Activated T-cell treated with anti-CD3 and anti-CD28 coated beads, Interleukin-2, amount 50 U/mL, for 24 hours (primary cell): ENCODE measurements at regions not wholly inside any gene's neighbourhood (a gene's known extent, or its start where the extent isn't known, plus 50 kb on each side); places are given as distances from the start of the nearest gene placed in this dataset.

Experiments used
- DNase-seq: peaks from one replicate; pipeline ENCODE4 v3.0.0-alpha.2; 2020
- H3K27ac Mint-ChIP-seq: 2 replicates; pipeline ENCODE4 v1.8.0; 2020; ENCODE audit warnings: mild to moderate bottlenecking, mixed read lengths
- H3K27me3 Mint-ChIP-seq: 2 replicates; pipeline ENCODE4 v1.8.0; 2020; ENCODE audit warnings: mixed read lengths
- H3K36me3 Mint-ChIP-seq: 2 replicates; pipeline ENCODE4 v1.8.0; 2020; ENCODE audit warnings: low read depth, mixed read lengths
- H3K4me1 Mint-ChIP-seq: 2 replicates; pipeline ENCODE4 v1.8.0; 2020; ENCODE audit warnings: low read depth, mixed read lengths
- H3K4me3 Mint-ChIP-seq: 2 replicates; pipeline ENCODE4 v1.8.0; 2020; ENCODE audit warnings: mild to moderate bottlenecking, moderate library complexity, mixed read lengths
- H3K9me3 Mint-ChIP-seq: 2 replicates; pipeline ENCODE4 v1.8.0; 2020; ENCODE audit warnings: mixed read lengths

DNA sequence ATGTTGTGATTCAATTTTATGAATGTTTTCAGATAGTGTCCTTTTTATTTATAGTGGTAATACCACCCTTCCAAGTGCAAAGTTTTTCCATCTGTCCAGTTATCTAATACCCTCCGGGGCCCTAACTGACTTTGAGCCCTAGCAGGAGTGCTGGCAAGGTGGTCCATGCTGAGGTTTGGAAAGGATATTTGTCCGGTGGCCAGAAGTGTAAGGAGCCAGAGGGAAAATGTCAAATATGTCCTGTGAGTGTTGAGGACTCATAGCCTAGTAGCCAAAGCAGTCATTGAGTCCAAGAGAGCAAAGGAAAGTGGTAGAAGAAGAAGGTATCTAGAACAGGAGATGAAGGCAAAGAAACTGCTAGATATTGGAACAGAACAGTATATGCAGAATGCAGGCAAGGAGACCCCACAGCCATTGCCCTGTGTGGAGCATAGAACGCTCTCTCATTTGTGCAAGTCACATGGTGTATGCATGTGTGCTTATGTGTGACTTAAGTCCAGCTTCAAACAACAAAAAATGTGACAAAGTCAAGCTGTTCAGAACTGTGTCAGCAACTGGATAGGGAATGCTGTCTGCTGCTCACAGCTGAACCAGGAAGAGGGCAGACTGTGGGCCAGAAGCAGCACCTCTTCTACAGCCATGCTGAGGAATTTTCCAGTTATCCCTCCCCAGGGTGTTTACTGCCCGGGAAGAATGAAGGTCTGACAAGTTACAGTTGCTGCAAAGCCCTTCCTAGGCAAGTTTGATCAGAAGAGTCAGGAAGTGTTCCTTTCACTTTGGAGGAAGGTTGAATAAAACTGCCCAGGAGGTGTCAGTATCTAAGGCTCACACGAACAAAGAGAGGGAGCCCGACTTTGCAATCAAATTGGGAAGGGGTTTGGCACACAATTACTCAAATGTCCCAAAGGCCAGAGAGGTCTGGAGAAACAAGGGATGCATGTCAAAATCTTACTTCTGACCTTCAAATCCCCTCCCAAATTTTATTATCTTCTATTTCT is 463.3 kb upstream of the DMAC1 start:
- H3K27ac Mint-ChIP-seq: no peak overlapping the region
- no peaks in the 10 kb centered on the region for H3K4me1 Mint-ChIP-seq
- no peak for DNase-seq
- no peaks in the 10 kb centered on the region for H3K36me3 Mint-ChIP-seq
- no peak overlapping the region for H3K4me3 Mint-ChIP-seq
- H3K27me3 Mint-ChIP-seq: peaks cover 2% of the 10 kb centered on the region
- H3K9me3 Mint-ChIP-seq: no peaks in the 10 kb centered on the region

DNA sequence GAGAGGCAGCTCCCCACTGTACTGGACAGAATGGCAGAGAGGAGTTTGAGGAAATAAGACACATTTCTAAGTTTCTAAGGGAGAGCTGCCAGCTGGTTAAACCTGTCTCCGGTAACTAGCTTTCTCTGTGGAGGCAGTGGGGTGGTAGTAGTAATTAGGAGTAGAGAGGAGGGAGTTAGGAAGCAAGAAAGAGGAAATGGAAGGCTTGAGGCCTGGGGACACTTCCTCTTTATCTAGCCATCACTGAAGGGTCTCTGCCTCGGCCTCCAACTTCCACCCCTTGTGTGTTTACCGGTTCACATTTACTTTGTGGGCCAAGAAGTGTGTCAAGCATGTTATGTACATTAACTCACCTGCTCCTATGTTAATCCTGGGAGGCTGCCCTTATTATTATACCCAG is 462.2 kb upstream of the DMAC1 start:
- Mint-ChIP-seq H3K9me3 (no peaks in the 10 kb centered on the region), H3K36me3 (no peaks in the 10 kb centered on the region), H3K27me3 (peaks cover 2% of the 10 kb centered on the region), H3K4me1 (no peaks in the 10 kb centered on the region), H3K4me3 (no peak overlapping the region), H3K27ac (no peak overlapping the region)
- no peak for DNase-seq

DNA sequence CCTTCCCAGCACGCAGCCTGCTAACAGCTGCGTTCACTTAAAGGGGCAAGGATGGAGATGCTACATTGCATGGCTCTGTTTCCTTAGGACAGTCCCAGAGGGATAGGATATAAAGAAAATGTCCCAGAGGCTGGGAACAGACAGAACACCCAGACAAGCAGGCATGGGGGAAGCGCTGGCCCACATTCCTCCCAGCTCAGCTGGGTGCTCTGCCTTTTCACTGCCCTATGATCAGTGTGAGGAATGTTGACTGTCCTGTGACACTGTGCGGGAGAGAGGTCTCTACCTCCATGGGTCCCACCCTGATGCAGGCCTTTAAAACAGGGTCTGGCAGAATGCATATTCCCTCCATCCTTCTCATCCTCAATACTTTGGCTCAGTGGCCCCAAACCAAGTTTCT is 459.4 kb upstream of the DMAC1 start:
- no peak overlapping the region for H3K4me3 Mint-ChIP-seq
- H3K4me1 Mint-ChIP-seq: no peaks in the 10 kb centered on the region
- H3K27ac Mint-ChIP-seq: no peak overlapping the region
- DNase-seq: no peak
- no peaks in the 10 kb centered on the region for H3K36me3 Mint-ChIP-seq
- no peaks in the 10 kb centered on the region for H3K9me3 Mint-ChIP-seq
- H3K27me3 Mint-ChIP-seq: peaks cover 4% of the 10 kb centered on the region

DNA sequence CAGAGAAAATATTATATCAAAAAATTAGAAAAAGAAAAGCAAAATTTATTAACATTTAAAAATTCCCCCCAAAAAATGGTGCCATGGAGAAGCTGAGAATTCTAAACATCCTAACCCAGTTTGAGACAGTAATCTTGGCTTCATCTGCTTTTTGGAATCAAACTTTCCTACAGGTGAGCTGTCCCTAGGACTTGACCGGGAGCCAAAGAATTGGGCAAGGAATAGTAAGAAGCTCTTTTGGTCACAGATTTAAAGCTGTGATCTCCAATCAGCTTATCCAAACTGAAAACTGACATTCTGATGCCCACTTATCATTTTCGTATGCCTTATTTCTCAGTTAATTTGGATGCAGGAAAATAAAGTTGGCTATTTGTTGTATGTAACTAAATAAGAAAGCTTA is 457.3 kb upstream of the DMAC1 start:
- Mint-ChIP-seq H3K4me3 (no peak overlapping the region), H3K27me3 (peaks cover 4% of the 10 kb centered on the region), H3K4me1 (no peaks in the 10 kb centered on the region), H3K36me3 (no peaks in the 10 kb centered on the region), H3K27ac (no peak overlapping the region), H3K9me3 (no peaks in the 10 kb centered on the region)
- no peak for DNase-seq

DNA sequence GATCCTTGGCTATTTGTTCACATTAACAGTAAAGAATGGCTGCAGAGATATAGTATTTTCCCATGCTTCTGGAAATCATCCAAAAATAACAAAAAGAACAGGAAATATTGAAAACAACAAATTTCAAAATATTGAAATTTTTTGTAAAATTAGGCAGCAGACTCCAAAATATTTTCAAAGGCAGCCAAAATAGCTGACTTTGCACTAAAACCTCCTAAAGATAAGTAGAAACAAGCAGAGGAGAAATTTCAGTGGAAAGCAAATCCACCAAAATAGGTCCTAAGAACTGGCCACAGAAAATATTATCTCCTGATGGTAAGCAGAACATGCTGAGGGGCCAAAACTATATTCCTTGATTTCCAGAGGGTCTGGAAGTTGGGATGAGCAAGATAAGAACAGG is 456.3 kb upstream of the DMAC1 start:
- H3K4me1 Mint-ChIP-seq: no peaks in the 10 kb centered on the region
- no peak for DNase-seq
- peaks cover 4% of the 10 kb centered on the region for H3K27me3 Mint-ChIP-seq
- H3K27ac Mint-ChIP-seq: no peak overlapping the region
- no peaks in the 10 kb centered on the region for H3K9me3 Mint-ChIP-seq
- no peaks in the 10 kb centered on the region for H3K36me3 Mint-ChIP-seq
- H3K4me3 Mint-ChIP-seq: no peak overlapping the region

DNA sequence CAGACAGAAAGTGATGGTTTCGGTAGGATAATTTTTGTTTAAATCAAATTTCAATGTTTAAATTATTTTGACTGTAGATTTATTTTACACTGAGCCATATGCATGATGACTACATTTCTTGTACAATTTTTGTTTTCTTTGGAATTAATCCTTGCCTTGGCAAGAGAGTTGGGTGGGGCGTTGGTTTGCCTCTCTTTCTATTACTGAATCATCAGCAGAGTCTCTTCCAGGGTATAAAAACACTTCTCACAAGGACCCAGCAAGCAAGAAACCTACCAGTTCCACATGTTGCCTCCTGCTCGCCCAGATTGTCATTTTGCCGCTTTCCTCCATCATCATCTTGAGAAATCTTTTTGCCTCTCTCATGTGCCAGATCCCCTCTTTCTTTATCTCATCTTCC is 455.0 kb upstream of the DMAC1 start:
- H3K27me3 Mint-ChIP-seq: peaks cover 4% of the 10 kb centered on the region
- no peak overlapping the region for H3K4me3 Mint-ChIP-seq
- no peaks in the 10 kb centered on the region for H3K4me1 Mint-ChIP-seq
- DNase-seq: no peak
- H3K9me3 Mint-ChIP-seq: no peaks in the 10 kb centered on the region
- no peaks in the 10 kb centered on the region for H3K36me3 Mint-ChIP-seq
- H3K27ac Mint-ChIP-seq: no peak overlapping the region

DNA sequence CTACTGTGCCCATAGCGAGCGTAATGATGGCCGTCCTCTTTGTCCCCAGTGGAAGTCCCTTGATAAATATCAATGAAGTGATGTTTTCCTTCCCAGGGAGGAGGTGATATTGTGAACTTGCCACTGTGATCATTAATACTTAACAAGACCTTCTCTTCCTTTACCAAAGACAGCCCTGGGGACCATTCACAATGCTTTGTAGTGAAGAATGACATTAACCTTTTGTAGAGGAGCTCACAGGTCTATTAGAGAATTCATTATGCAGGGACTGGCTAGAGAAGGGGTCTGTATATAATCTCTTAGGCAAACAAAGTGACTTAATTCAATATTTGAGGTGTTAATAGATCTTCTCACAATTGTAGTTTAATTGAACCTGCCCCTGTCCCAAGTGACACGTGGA is 452.9 kb upstream of the DMAC1 start:
- Mint-ChIP-seq H3K27ac (no peak overlapping the region), H3K36me3 (no peaks in the 10 kb centered on the region), H3K4me3 (no peak overlapping the region), H3K4me1 (no peaks in the 10 kb centered on the region), H3K27me3 (peaks cover 9% of the 10 kb centered on the region), H3K9me3 (no peaks in the 10 kb centered on the region)
- DNase-seq: no peak

DNA sequence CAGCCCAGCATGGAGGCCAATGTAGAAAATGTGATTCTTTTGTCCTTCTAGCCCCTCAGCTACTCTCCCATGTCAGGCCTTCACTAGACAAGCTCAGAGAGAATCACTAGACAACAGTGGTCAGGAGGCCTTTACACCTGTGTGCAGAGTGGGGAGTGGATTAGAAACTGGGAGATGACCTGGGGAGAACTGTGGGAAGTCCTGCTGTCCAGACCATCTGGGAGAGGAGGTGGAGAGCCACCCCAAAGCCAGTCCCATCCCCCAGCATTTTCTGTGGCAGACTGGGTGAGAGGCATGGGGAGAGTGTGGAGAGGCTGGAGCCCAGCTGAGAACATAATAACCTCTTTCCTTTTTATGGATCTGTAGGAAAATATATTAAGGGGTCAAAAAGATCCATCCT is 452.0 kb upstream of the DMAC1 start:
- DNase-seq: no peak
- Mint-ChIP-seq H3K4me1 (no peaks in the 10 kb centered on the region), H3K27ac (no peak overlapping the region), H3K36me3 (no peaks in the 10 kb centered on the region), H3K9me3 (no peaks in the 10 kb centered on the region), H3K27me3 (peaks cover 9% of the 10 kb centered on the region), H3K4me3 (no peak overlapping the region)

DNA sequence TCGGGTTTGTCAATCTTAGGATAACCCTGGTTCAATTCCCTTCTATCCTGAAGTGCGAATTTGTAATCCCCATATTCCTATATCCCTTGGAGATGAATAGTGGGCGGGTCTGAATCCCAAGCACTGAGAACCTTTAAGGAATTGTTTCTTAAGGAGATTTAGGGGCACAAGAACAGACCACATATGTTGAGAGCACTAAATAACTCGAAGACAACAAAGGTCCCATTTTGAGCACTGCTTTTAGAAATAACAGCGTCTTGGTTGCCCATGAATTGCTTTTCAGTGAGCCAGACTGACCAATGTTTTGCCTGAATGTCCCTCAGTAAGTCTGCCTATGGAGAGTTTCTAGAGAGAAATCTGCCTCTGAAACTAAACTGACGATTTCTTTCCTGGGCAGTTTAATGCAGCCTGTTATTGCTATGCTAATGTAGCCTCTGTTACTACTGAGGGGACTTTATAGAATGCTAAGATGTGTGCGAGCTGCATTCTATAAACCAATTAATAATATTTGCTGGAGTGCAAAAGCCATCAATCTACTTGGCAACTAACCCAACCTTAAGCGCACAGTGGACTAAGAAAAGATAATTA is 445.0 kb upstream of the DMAC1 start:
- Mint-ChIP-seq H3K4me3 (no peak overlapping the region), H3K4me1 (no peaks in the 10 kb centered on the region), H3K36me3 (no peaks in the 10 kb centered on the region), H3K9me3 (no peaks in the 10 kb centered on the region), H3K27me3 (peaks cover 6% of the 10 kb centered on the region), H3K27ac (no peak overlapping the region)
- DNase-seq: no peak

DNA sequence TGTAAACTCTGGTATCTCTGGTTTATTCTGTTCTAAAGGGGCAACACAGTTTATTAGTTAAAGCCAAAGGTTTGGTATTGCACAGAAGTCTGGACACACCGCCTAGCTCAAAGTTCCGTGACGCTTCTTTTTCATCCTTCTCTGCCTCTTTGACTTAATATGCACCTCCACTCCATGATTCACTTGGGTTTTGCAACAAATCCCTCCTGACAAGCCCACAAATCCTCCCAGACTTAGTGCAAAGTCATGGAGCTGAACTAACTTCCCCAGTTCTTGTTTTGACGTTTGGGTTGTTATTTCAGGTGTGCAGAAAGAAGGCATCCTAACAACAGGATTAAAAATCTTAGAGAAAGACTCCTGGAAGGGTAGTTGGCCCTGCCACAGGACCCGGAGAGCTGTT is 441.6 kb upstream of the DMAC1 start:
- Mint-ChIP-seq H3K4me3 (no peak overlapping the region), H3K27me3 (no peaks in the 10 kb centered on the region), H3K36me3 (no peaks in the 10 kb centered on the region)

DNA sequence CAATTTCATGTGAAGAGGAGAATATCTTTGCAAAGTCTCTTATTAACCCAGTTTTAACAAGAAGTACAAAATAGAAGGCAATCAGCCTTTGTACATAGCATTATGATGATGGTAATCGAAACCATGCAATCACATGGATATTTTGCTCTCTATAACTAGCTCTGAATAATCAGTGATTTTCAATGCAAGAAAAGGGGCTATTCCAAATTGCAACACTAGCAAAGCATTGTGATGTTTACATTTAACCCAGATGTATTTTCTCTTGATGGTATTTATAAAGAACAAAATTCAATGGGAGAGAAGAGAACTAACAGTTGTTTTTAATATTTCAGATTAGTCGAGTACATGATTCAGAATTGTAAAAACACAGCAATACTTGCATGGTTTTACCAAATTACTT is 437.5 kb upstream of the DMAC1 start:
- Mint-ChIP-seq H3K27ac (no peak overlapping the region), H3K4me1 (no peaks in the 10 kb centered on the region), H3K36me3 (no peaks in the 10 kb centered on the region), H3K9me3 (no peaks in the 10 kb centered on the region), H3K27me3 (no peaks in the 10 kb centered on the region), H3K4me3 (no peak overlapping the region)
- DNase-seq: no peak

More for the DNA sequence above, 441.6 kb upstream of the DMAC1 start:
- Mint-ChIP-seq H3K27ac (no peak overlapping the region), H3K9me3 (no peaks in the 10 kb centered on the region), H3K4me1 (no peaks in the 10 kb centered on the region)
- DNase-seq: no peak

DNA sequence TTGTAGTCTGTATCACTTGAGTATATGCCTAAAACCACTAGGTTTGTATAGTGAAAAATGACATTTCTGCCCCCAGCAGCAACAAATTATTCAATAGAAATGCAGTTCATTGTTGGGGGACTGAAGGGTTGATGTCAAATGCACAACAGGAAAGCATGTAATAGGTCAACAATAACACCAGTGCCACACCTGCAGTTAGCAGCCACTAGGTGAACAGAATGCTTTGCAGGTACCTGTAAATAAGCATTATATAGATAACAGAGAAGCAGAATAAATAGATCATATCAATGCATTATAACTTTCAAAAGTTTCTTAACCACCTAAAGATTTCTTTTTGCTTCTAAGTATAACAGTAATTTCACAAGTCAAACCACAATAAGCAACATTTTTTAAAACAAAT is 435.9 kb upstream of the DMAC1 start:
- Mint-ChIP-seq H3K27ac (no peak overlapping the region), H3K4me1 (no peaks in the 10 kb centered on the region)

DNA sequence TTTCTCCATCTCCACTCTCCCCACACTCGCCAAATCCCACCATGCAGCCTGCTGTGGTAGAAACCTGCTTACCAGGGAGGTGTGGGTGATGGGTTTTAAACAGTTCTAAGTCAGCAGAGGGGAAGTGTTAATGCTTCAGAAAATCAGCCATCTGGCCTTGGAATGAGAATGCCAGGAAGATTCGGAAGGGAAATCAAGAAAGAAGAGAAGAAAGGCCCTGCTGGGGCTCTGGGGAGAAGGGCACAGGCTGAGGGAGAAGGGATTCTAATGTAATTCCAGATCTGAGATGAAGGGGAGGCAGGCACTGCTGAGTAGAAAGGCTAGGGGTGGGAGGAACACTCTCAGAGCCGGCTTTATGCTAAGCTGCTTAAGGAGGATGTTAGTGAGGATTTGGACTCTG is 434.7 kb upstream of the DMAC1 start:
- Mint-ChIP-seq H3K27ac (no peak overlapping the region), H3K36me3 (no peaks in the 10 kb centered on the region), H3K9me3 (no peaks in the 10 kb centered on the region), H3K4me1 (no peaks in the 10 kb centered on the region), H3K27me3 (no peaks in the 10 kb centered on the region), H3K4me3 (no peak overlapping the region)
- no peak for DNase-seq

More for the DNA sequence above, 435.9 kb upstream of the DMAC1 start:
- no peaks in the 10 kb centered on the region for H3K27me3 Mint-ChIP-seq
- DNase-seq: no peak
- H3K4me3 Mint-ChIP-seq: no peak overlapping the region
- H3K36me3 Mint-ChIP-seq: no peaks in the 10 kb centered on the region
- H3K9me3 Mint-ChIP-seq: no peaks in the 10 kb centered on the region

DNA sequence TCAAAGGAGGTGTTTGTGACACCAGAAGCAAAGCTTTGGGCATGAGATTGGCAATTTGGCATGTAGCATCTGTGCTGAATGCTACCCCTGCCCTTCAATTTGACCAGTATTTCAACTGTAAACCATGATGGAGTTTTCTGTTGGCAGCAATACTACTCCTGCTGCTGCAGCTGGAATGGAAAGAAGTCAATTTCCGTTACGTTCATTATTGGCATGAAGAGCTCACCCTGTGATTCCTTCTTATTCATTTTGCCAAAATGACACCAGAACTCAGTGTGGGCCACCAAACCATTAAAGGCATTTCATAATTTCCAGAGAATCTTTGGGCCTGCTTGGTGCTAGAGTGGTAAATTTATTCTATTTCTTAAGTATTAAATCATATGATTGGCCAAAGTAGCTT is 433.1 kb upstream of the DMAC1 start:
- DNase-seq: no peak
- H3K27me3 Mint-ChIP-seq: no peaks in the 10 kb centered on the region

DNA sequence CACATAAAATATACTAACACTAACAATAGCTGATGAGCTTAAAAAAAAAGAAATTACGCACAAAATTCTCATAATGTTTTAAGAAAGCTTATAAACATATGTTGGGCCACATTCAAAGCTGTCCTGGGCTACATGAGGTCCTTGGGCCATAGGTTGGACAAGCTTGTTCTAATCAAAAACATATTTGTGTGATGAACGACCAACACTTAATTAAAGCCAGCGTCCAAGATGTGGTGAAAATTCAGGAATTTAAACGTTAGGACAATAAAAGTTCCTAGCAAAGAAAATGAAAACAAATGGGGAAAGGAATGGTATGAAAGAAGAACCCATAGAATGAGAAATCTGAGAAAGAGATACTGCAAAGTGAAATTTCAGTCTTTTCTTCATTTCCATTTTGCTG is 429.6 kb upstream of the DMAC1 start:
- Mint-ChIP-seq H3K9me3 (no peaks in the 10 kb centered on the region), H3K27ac (no peak overlapping the region), H3K27me3 (no peaks in the 10 kb centered on the region), H3K4me1 (no peaks in the 10 kb centered on the region), H3K4me3 (no peak overlapping the region), H3K36me3 (no peaks in the 10 kb centered on the region)
- DNase-seq: no peak

More for the DNA sequence above, 433.1 kb upstream of the DMAC1 start:
- H3K4me3 Mint-ChIP-seq: no peak overlapping the region
- H3K9me3 Mint-ChIP-seq: no peaks in the 10 kb centered on the region
- no peak overlapping the region for H3K27ac Mint-ChIP-seq
- H3K4me1 Mint-ChIP-seq: no peaks in the 10 kb centered on the region
- no peaks in the 10 kb centered on the region for H3K36me3 Mint-ChIP-seq
